A549 (cell line): ENCODE measurements at regions not wholly inside any gene's neighbourhood (a gene's known extent, or its start where the extent isn't known, plus 50 kb on each side); places are given as distances from the start of the nearest gene placed in this dataset.

Experiments used
- ATAC-seq, 2 experiments: fragments of 200-7000 bp in 1 of 2; fragments of >200 bp in 1 of 2; cut with Nextera tagmentation in 1 of 2; cut with Tn5 transposase in 1 of 2; 3 replicates each; pipeline versions ENCODE4 v1.8.0 to v1.9.1; 2018 to 2020; ENCODE audit warnings: mild to moderate bottlenecking in 1 of 2, moderate library complexity in 1 of 2
- CTCF ChIA-PET: fragments of 300-600 bp; sonication (Branson Sonifier 250); formaldehyde crosslinking; extraction: SDS; loops from one replicate; lab custom pipeline; 2021; ENCODE audit warnings: antibody characterized with exemption, inconsistent platforms; lab: Yijun Ruan, JAX
- POLR2A ChIA-PET: fragments of 350-600 bp; formaldehyde crosslinking; extraction: SDS; loops from one replicate; lab custom pipeline; 2021; ENCODE audit warnings: antibody characterized with exemption, inconsistent platforms; lab: Yijun Ruan, JAX
- DNase-seq, 2 experiments: peaks; one replicate each; pipeline versions ENCODE4 v3.0.0 to v3.0.0-alpha.2; 2011 to 2016; ENCODE audit warnings: low read depth in 1 of 2, low spot score in 1 of 2
- FAIRE-seq: peaks from 2 replicates; lab custom pipeline; 2011; peaks lifted over from hg19 to GRCh38; lab: Jason Lieb, UNC
- H3K27ac ChIP-seq, 2 experiments: fragments of >200 bp; sonication (Bioruptor Twin); formaldehyde crosslinking; 3 replicates each; pipeline ENCODE4 v1.5.1; 2016 to 2017
- H3K4me1 ChIP-seq: fragments of >200 bp; sonication (Bioruptor Twin); formaldehyde crosslinking; 3 replicates; pipeline ENCODE4 v1.6.1; 2016
- H3K4me2 ChIP-seq: fragments of >200 bp; sonication (Bioruptor Twin); formaldehyde crosslinking; 3 replicates; pipeline ENCODE4 v1.6.1; 2016
- H3K4me3 ChIP-seq: fragments of >200 bp; sonication (Bioruptor Twin); formaldehyde crosslinking; 3 replicates; pipeline ENCODE4 v1.5.1; 2016
- H3K9me3 ChIP-seq: fragments of >200 bp; sonication (Bioruptor Twin); formaldehyde crosslinking; 3 replicates; pipeline ENCODE4 v1.6.1; 2016
- CBX8 ChIP-seq: fragments of 200-600 bp; sonication (generic); IDR thresholded peaks from 2 replicates; pipeline ENCODE4 v1.6.1; 2016
- CEBPB ChIP-seq, 2 experiments: fragments of >200 bp in 1 of 2; sonication (Bioruptor Twin) in 1 of 2; formaldehyde crosslinking in 1 of 2; IDR thresholded peaks; 2 replicates each; pipeline ENCODE4 v1.6.1; 2012 to 2016
- CHD2 ChIP-seq: fragments of 150-350 bp; IDR thresholded peaks from 2 replicates; pipeline ENCODE4 v1.6.1; 2014; ENCODE audit warnings: low read length; ENCODE audit not compliant: partially characterized antibody
- CTCF ChIP-seq: fragments of >200 bp; sonication (Bioruptor Twin); formaldehyde crosslinking; IDR thresholded peaks from 3 replicates; pipeline ENCODE4 v1.5.1; 2016
- EHMT2 ChIP-seq: fragments of 200-600 bp; sonication (generic); IDR thresholded peaks from 2 replicates; pipeline ENCODE4 v1.6.1; 2016; ENCODE audit warnings: antibody characterized with exemption, low read depth, mild to moderate bottlenecking, moderate library complexity
- ELK1 ChIP-seq: fragments of 150-350 bp; IDR thresholded peaks from 2 replicates; pipeline ENCODE4 v1.6.1; 2014; ENCODE audit warnings: low read depth, mild to moderate bottlenecking, low read length
- EP300 ChIP-seq, 2 experiments: fragments of >200 bp; sonication (Bioruptor Twin); formaldehyde crosslinking; IDR thresholded peaks; 2 replicates in 1 of 2; 3 replicates in 1 of 2; pipeline ENCODE4 v1.6.1; 2016 to 2017
- FOXS1 ChIP-seq: fragments of 250-450 bp; sonication (Bioruptor Pico); IDR thresholded peaks from 2 replicates; pipeline ENCODE4 v1.5.0; 2020; ENCODE audit warnings: mild to moderate bottlenecking, moderate library complexity
- HDAC2 ChIP-seq: fragments of 200-600 bp; sonication (generic); IDR thresholded peaks from 2 replicates; pipeline ENCODE4 v1.6.1; 2016
- HEYL ChIP-seq: fragments of 250-450 bp; sonication (Bioruptor Pico); IDR thresholded peaks from 2 replicates; pipeline ENCODE4 v1.8.0; 2021; ENCODE audit warnings: mild to moderate bottlenecking, moderate library complexity
- KDM1A ChIP-seq: fragments of 200-600 bp; sonication (generic); IDR thresholded peaks from 2 replicates; pipeline ENCODE4 v1.6.1; 2016; ENCODE audit warnings: low read depth, mild to moderate bottlenecking
- KDM5A ChIP-seq: fragments of 200-600 bp; sonication (generic); IDR thresholded peaks from 2 replicates; pipeline ENCODE4 v1.6.1; 2016; ENCODE audit warnings: antibody characterized with exemption, mild to moderate bottlenecking
- MAZ ChIP-seq: fragments of 150-350 bp; IDR thresholded peaks from 2 replicates; pipeline ENCODE4 v1.6.1; 2014; ENCODE audit warnings: antibody characterized with exemption, low read depth, low read length, borderline replicate concordance
- MYC ChIP-seq: IDR thresholded peaks from 2 replicates; pipeline ENCODE4 v1.6.1; 2012; ENCODE audit warnings: mild to moderate bottlenecking, inconsistent platforms, low read length, improper control_type of control experiment, borderline replicate concordance
- PBX3 ChIP-seq: IDR thresholded peaks from 2 replicates; pipeline ENCODE4 v1.6.1; 2012
- RARB ChIP-seq: fragments of 250-450 bp; sonication (Bioruptor Pico); IDR thresholded peaks from 2 replicates; pipeline ENCODE4 v1.8.0; 2021; ENCODE audit warnings: mild to moderate bottlenecking, moderate library complexity
- RCOR1 ChIP-seq: fragments of 150-350 bp; IDR thresholded peaks from 2 replicates; pipeline ENCODE4 v1.6.1; 2014; ENCODE audit warnings: antibody characterized with exemption, low read length, low read depth
- SREBF2 ChIP-seq: fragments of 450-650 bp; IDR thresholded peaks from 2 replicates; pipeline ENCODE4 v1.6.1; 2014; ENCODE audit warnings: mild to moderate bottlenecking, moderate library complexity
- TFCP2L1 ChIP-seq: fragments of 250-450 bp; sonication (Bioruptor Pico); IDR thresholded peaks from 2 replicates; pipeline ENCODE4 v1.5.0; 2021; ENCODE audit warnings: mild to moderate bottlenecking
- TP53 ChIP-seq: fragments of 250-450 bp; sonication (Bioruptor Pico); IDR thresholded peaks from 2 replicates; pipeline ENCODE4 v1.5.0; 2021; ENCODE audit warnings: mild to moderate bottlenecking, moderate library complexity
- ZC3H11A ChIP-seq: fragments of 450-650 bp; IDR thresholded peaks from 2 replicates; pipeline ENCODE4 v1.6.1; 2014; ENCODE audit warnings: antibody characterized with exemption, mild to moderate bottlenecking
- ZFP36 ChIP-seq: fragments of 450-650 bp; IDR thresholded peaks from 2 replicates; pipeline ENCODE4 v1.6.1; 2014; ENCODE audit warnings: borderline replicate concordance; ENCODE audit not compliant: partially characterized antibody
- ZNF302 ChIP-seq: fragments of 250-450 bp; sonication (Bioruptor Pico); IDR thresholded peaks from 2 replicates; pipeline ENCODE4 v1.9.0; 2021; ENCODE audit warnings: inconsistent platforms, mild to moderate bottlenecking, moderate library complexity
- ZSCAN20 ChIP-seq: fragments of 250-450 bp; sonication (Bioruptor Pico); IDR thresholded peaks from 2 replicates; pipeline ENCODE4 v1.8.0; 2022; ENCODE audit warnings: mild to moderate bottlenecking, moderate library complexity
- WGBS: methylation state at CpG from one replicate; pipeline ENCODE4 v1.1.6; 2017; ENCODE audit errors: missing lambda C conversion rate; 5-methylcytosine and 5-hydroxymethylcytosine counted together

GRCh38 chr20:50296450-50297375, 106.1 kb downstream of the CEBPB start:
- Histone ChIP-seq H3K27ac (peak overlapping the region; percentile 96), H3K4me1 (peaks cover 62% of the 10 kb centered on the region), H3K9me3 (no peaks in the 10 kb centered on the region), H3K4me3 (no peak overlapping the region), H3K4me2 (no peak overlapping the region)
- POLR2A ChIA-PET, result no interaction called here
- TF ChIP-seq CBX8 (no peak), TP53 (no peak), ZFP36 (no peak), HEYL (CRISPR knock-in tag) (no peak), FOXS1 (CRISPR knock-in tag) (no peak), EHMT2 (no peak), TFCP2L1 (no peak), SREBF2 (no peak), CTCF (no peak), KDM5A (no peak), PBX3 (no peak), ZNF302 (no peak), CHD2 (no peak), MAZ (no peak), ELK1 (no peak)
- WGBS, result 85% methylated on average over 15 of the region's 18 CpGs
- FAIRE-seq (no peak), ATAC-seq (no peak), DNase-seq (no peak)
- CTCF ChIA-PET, result interaction anchor here (0.6 to 2.3 kb wide), 9 partner anchors 8 to 107 kb away, joined by 3 to 9 read pairs (median 4); partner anchors contain the start of gene CEBPB

- FAIRE-seq (no peak), ATAC-seq (no peak), DNase-seq (no peak)
- CTCF ChIA-PET, result interaction anchor here (0.7 to 2.3 kb wide), 7 partner anchors 10 to 166 kb away, joined by 3 to 8 read pairs (median 3); partner anchors contain the start of gene CEBPB
- 90% methylated on average over 14 of the region's 14 CpGs for WGBS
- no peak for TF ChIP-seq MYC
- TF ChIP-seq RCOR1, result no peak
- no peak for TF ChIP-seq EHMT2
- TF ChIP-seq RARB (CRISPR knock-in tag), result no peak
- no peak for TF ChIP-seq ZC3H11A
- TF ChIP-seq ZNF302, result no peak
- TF ChIP-seq EP300 (IDR thresholded peaks at IDR 0.05), result no peak
- peak; percentile 94 for TF ChIP-seq ZFP36
- TF ChIP-seq KDM1A, result peak; percentile 74
- TF ChIP-seq CEBPB (IDR thresholded peaks at IDR 0.05), result no peak
- 0 out of 2 replicates have a peak, but pooled peaks have one; percentile 36 for TF ChIP-seq HDAC2
- TF ChIP-seq ZSCAN20 (CRISPR knock-in tag), result no peak
- Histone ChIP-seq H3K4me3 (no peak overlapping the region), H3K4me1 (peaks cover 62% of the 10 kb centered on the region), H3K4me2 (no peak overlapping the region), H3K9me3 (no peaks in the 10 kb centered on the region), H3K27ac (peak overlapping the region; percentile 96)
- POLR2A ChIA-PET, result no interaction called here
These were observed 107.1 kb downstream of the CEBPB start for GRCh38 chr20:50297498-50298376.
